ENCODE measurements at regions not wholly inside any gene's neighbourhood (a gene's known extent, or its start where the extent isn't known, plus 50 kb on each side); places are given as distances from the start of the nearest gene placed in this dataset.

DNA sequence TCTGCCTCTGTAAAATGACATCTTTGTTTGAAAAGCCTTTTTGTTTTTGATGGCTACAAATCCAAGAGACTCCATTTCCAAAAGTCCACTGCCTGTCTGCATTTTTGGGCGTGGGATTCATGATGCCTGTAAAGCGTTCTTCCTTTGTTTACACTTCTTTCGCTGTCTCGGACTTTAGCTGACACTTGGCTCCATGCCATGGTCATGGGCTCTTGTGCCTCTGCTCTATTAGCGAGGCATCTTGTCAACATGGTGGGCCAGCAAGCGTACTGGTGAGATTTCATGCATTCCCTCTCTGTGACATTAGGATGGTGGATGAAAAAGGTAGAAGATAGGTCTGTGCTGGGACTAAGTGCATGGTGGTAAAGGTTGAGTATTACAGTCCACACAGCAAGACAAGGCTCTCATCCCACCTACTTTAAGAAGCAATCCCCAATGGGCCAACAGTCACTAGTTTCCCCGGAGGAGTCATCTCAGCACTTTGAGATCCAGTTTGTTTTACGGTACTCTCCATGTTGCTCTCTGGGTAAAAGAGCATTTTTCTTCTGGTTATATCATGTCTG, 298.2 kb upstream of the KLF3 start:
- ATAC-seq, result peak; percentile 74
- DNase-seq (ENCODE audit: low spot score), result peak; percentile 61
- CTCF ChIA-PET (ENCODE audit: low intra/inter-chr PET ratio, low total read pairs), result no interaction called here
- FAIRE-seq, result peak; percentile 28
- H3K4me1 ChIP-seq (ENCODE audit: insufficient read depth, low read length), result peaks cover 42% of the 10 kb centered on the region
- H3K27ac ChIP-seq (ENCODE audit: extremely low read length, insufficient read depth, low read length), result no peak overlapping the region
- WGBS (ENCODE audit: low lambda C conversion rate), result 20% methylated on average over 8 of the region's 8 CpGs
- H2AFZ ChIP-seq (ENCODE audit: low read length), result peak overlapping the region; percentile 65
- intact Hi-C loops (cut with micrococcal nuclease; ENCODE audit: unreplicated experiment) (no loop called here), in situ Hi-C loops (cut with HindIII; ENCODE audit: extremely low pct_ligation_motif_present, low pct_unique_long_range_greater_than_20kb) (no loop called here)
- POLR2A ChIA-PET, result no interaction called here
- H3K9me3 ChIP-seq (ENCODE audit: low read length), result no peaks in the 10 kb centered on the region
- no peaks in the 10 kb centered on the region for H3K36me3 ChIP-seq (replicated peaks in 1 of 2; ENCODE audit: control insufficient read depth in 1 of 2, insufficient read depth in 2 of 2, low read length in 2 of 2)
- no peaks in the 10 kb centered on the region for H3K79me2 ChIP-seq (ENCODE audit: insufficient read depth, low read length)
- H3K4me2 ChIP-seq (ENCODE audit: low read depth, low read length), result peak overlapping the region; percentile 69
- BruUV-seq (replicated peaks), result no TSS peak
- H4K20me1 ChIP-seq (ENCODE audit: insufficient read depth, low read length), result no peaks in the 10 kb centered on the region
- H3K4me3 ChIP-seq (replicated peaks in 1 of 3; ENCODE audit: insufficient read depth in 1 of 3, low read depth in 2 of 3, low read length in 3 of 3), result peak overlapping the region in 2 of 3 experiments; percentile 41 to 51; a peak in 3 of 6 replicates
- no peak overlapping the region for H3K9ac ChIP-seq (ENCODE audit: insufficient read depth, low read depth, low read length)
- no peaks in the 10 kb centered on the region for H3K27me3 ChIP-seq (ENCODE audit: control insufficient read depth in 1 of 2, insufficient read depth in 2 of 2, low read length in 2 of 2)
- TF ChIP-seq GATAD1 (CRISPR knock-in tag; IDR thresholded peaks at IDR 0.05), result 0 out of 2 replicates have a peak, but pooled peaks have one; percentile 12
- TF ChIP-seq ZNF644 (CRISPR knock-in tag; IDR thresholded peaks at IDR 0.05; ENCODE audit: low read depth), result peak; percentile 63
- TF ChIP-seq FOXA3 (CRISPR knock-in tag; IDR thresholded peaks at IDR 0.05), result peak; percentile 91
- 0 out of 2 replicates have a peak, but pooled peaks have one; percentile 19 for TF ChIP-seq TBX2 (CRISPR knock-in tag; IDR thresholded peaks at IDR 0.05; ENCODE audit: borderline replicate concordance)
- TF ChIP-seq, protein P1, sequence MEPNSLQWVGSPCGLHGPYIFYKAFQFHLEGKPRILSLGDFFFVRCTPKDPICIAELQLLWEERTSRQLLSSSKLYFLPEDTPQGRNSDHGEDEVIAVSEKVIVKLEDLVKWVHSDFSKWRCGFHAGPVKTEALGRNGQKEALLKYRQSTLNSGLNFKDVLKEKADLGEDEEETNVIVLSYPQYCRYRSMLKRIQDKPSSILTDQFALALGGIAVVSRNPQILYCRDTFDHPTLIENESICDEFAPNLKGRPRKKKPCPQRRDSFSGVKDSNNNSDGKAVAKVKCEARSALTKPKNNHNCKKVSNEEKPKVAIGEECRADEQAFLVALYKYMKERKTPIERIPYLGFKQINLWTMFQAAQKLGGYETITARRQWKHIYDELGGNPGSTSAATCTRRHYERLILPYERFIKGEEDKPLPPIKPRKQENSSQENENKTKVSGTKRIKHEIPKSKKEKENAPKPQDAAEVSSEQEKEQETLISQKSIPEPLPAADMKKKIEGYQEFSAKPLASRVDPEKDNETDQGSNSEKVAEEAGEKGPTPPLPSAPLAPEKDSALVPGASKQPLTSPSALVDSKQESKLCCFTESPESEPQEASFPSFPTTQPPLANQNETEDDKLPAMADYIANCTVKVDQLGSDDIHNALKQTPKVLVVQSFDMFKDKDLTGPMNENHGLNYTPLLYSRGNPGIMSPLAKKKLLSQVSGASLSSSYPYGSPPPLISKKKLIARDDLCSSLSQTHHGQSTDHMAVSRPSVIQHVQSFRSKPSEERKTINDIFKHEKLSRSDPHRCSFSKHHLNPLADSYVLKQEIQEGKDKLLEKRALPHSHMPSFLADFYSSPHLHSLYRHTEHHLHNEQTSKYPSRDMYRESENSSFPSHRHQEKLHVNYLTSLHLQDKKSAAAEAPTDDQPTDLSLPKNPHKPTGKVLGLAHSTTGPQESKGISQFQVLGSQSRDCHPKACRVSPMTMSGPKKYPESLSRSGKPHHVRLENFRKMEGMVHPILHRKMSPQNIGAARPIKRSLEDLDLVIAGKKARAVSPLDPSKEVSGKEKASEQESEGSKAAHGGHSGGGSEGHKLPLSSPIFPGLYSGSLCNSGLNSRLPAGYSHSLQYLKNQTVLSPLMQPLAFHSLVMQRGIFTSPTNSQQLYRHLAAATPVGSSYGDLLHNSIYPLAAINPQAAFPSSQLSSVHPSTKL (CRISPR knock-in tag; IDR thresholded peaks at IDR 0.05), result peak; percentile 37
- TF ChIP-seq PRMT3 (CRISPR knock-in tag; IDR thresholded peaks at IDR 0.05; ENCODE audit: borderline replicate concordance, low read depth), result no peak
- TF ChIP-seq, protein P2, sequence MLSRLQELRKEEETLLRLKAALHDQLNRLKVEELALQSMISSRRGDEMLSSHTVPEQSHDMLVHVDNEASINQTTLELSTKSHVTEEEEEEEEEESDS (CRISPR knock-in tag; IDR thresholded peaks at IDR 0.05; ENCODE audit: borderline replicate concordance), result no peak
- TF ChIP-seq, protein P3, sequence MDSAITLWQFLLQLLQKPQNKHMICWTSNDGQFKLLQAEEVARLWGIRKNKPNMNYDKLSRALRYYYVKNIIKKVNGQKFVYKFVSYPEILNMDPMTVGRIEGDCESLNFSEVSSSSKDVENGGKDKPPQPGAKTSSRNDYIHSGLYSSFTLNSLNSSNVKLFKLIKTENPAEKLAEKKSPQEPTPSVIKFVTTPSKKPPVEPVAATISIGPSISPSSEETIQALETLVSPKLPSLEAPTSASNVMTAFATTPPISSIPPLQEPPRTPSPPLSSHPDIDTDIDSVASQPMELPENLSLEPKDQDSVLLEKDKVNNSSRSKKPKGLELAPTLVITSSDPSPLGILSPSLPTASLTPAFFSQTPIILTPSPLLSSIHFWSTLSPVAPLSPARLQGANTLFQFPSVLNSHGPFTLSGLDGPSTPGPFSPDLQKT (CRISPR knock-in tag; IDR thresholded peaks at IDR 0.05; ENCODE audit: borderline replicate concordance), result no peak
- no peak for TF ChIP-seq ZFP41 (CRISPR knock-in tag; IDR thresholded peaks at IDR 0.05; ENCODE audit: borderline replicate concordance)
- no peak for TF ChIP-seq SOX13 (IDR thresholded peaks at IDR 0.05)
- TF ChIP-seq SOX13 (CRISPR knock-in tag; conservative IDR thresholded peaks at IDR 0.05 in 1 of 2, IDR thresholded peaks at IDR 0.05 in 1 of 2), result peak in 1 of 2 experiments; percentile 31; a peak in 1 of 4 replicates
- 0 out of 2 replicates have a peak, but pooled peaks have one; percentile 5 for TF ChIP-seq HNF4A (CRISPR knock-in tag; IDR thresholded peaks at IDR 0.05)
- no peak for TF ChIP-seq ZNF124 (CRISPR knock-in tag; IDR thresholded peaks at IDR 0.05)
- TF ChIP-seq MXD3 (CRISPR knock-in tag; IDR thresholded peaks at IDR 0.05), result no peak
- TF ChIP-seq ZNF10 (CRISPR knock-in tag; IDR thresholded peaks at IDR 0.05; ENCODE audit: borderline replicate concordance, low read depth), result no peak
- no peak for TF ChIP-seq FOXA1 (IDR thresholded peaks at IDR 0.05)
- peak; percentile 82 for TF ChIP-seq FOXA1 (CRISPR knock-in tag; IDR thresholded peaks at IDR 0.05)
- TF ChIP-seq ZNF780A (CRISPR knock-in tag; IDR thresholded peaks at IDR 0.05), result no peak
- TF ChIP-seq, protein P4, sequence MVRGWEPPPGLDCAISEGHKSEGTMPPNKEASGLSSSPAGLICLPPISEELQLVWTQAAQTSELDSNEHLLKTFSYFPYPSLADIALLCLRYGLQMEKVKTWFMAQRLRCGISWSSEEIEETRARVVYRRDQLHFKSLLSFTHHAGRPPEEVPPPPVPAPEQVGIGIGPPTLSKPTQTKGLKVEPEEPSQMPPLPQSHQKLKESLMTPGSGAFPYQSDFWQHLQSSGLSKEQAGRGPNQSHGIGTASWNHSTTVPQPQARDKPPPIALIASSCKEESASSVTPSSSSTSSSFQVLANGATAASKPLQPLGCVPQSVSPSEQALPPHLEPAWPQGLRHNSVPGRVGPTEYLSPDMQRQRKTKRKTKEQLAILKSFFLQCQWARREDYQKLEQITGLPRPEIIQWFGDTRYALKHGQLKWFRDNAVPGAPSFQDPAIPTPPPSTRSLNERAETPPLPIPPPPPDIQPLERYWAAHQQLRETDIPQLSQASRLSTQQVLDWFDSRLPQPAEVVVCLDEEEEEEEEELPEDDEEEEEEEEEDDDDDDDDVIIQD (CRISPR knock-in tag; IDR thresholded peaks at IDR 0.05; ENCODE audit: low read depth), result peak; percentile 16; the same call in 1 of the 2 replicates
